HS-27A (cell line): ENCODE measurements at regions not wholly inside any gene's neighbourhood (a gene's known extent, or its start where the extent isn't known, plus 50 kb on each side); places are given as distances from the start of the nearest gene placed in this dataset.
"Not testable (repeated sequence)": the region's sequence is repeated elsewhere in the genome, so short reads cannot be mapped to it uniquely, and the experiment has no call there.

ENCODE experiments used
- DNase-seq: peaks from one replicate; pipeline ENCODE4 v3.0.0-alpha.2; 2012; ENCODE audit warnings: low read depth, missing footprints

DNA sequence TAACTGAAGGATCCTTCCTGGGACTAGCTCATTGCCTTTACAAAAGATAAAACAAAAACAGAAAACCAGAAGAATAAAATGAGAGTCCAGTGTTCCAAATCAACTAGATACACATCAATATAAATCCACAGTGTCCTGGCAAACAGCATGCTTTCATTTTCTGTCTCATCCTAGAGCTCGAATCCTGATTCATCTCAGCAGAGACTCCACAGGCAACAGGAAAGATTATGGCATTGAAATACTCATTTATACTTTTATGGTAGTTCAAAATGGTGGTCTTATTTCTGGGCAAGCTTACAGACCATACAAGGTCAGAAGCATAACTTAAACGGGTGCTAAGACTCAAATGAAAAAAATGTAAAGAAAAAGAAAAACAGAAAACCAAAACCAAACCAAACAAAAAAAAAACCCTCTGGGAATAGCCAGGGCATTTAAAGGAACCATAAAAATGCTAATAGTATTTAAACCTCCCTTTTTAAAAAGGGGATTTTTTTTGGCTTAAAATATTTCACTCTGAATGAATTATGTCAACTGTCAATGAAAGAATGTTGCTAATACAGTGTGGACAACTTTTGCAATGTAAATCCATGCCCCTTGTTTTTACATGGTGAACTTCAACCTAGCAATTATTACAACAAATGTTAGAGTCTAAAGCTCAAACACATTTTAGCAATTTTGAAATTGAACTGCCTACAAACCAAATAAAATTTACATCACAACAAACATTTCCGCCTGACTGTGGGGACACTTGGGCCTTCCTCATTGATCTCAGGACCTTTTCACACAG, 57.9 kb downstream of the GPR101 start:
- DNase-seq, result no peak

- no peak for DNase-seq
These were observed 65.8 kb downstream of the GPR101 start for GRCh38 chrX:136967966-136968365.

- no peak for DNase-seq
These were observed 69.8 kb downstream of the GPR101 start for GRCh38 chrX:136963973-136964372.

- DNase-seq, result no peak
These were observed 72.1 kb downstream of the GPR101 start for GRCh38 chrX:136961594-136962135.

GRCh38 chrX:136954930-136955329, 74.4 kb upstream of the RBMX start:
- DNase-seq, result peak; percentile 1

DNA sequence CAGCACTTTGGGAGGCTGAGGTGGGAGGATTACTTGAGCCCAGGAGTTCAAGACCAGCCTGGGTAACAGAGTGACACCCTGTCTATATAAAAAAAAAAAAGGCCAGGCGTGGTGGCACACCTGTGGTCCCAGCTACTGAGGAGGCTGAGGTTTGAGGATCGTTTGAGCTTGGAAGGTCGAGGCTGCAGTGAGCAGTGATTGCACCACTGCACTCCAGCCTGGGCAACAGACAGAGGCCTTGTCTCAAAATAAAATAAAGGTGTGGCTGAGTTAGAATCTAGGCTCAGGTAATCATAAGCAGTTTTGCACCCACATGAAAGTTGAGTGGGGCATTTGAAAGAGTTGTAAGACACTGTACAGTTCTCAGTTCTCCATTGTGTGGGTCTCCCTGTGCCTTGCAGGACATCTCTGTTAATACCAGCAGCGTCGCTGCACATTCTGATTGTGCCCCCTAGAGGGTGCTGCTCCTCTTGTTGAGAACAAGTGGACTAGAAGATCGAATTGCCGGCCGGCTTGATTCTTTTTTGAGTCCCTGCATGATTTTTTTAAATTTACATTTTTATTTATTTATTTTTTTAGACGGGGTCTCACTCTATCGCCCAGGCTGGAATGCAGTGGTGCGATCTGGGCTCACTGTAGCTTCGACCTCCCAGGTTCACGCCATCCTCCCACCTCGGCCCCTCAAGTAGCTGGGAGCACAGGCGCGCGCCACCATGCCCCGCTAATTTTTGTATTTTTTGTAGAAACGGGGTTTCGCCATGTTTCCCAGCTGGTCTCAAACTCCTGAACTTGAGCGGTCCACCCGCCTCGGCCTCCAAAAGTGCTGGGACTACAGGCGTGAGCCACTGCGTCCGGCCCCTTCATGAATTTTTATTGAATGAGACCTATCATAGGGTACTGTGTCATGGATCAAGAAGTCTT, 73.6 kb upstream of the RBMX start:
- peak; percentile 9 for DNase-seq

DNA sequence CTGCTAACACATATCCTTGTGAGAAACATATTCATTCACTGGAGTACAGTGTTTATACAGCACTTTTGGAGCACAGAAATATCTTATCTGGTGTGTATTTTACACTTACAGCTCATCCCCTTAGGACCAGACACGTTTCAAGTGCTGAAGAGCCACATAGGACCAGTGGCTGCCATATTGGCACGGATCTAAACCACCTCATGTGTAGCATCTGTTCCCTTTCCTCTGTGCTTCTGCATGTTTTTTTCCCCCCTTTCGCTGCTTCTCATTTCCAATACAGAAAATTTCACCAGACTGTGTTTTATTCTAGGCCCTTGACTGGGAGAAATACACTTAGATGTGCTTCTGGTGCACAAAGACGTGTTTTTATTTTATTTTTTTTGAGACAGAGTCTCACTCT, 69.7 kb upstream of the RBMX start:
- DNase-seq, result no peak

DNA sequence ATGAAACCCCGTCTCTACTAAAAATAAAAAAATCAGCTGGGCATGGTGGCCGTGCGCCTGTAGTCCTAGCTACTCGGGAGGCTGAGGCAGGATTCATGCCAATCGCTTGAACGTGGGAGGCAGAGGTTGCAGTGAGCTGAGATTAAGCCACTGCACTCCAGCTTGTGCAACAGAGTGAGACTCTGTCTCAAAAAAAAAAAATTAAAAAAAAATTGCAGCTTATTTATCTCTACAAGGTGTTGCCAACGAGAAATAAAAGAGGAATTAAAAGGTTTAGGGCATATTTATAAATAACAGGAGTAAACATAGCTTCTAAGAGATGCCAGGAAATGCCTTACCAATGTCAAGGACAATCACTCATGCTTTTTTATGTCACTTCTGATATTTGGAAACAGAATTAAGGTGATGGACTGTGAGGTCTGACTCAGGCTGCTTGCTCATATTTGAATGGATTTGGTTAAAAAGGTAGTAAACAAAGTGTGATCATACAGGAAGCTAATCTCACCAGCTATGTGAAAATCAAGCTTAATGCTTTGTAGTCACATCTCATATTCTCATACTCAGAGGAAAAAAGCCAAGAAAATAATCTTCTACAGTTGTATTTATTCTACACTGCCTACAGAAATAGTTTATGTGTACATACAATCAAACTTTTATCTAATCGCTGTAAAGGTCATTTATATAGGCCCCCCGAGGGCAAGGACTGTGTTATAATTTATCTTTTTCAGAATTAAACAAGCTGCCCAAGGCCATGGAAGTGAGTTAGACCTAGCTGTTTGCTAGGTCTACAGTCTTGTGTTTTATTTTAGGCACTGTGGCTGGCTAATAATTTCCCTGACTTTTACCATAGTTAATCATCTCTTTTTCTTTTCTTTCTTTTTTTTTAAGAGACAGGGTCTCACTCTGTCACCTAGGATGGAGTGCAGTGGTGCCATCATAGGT, 61.1 kb upstream of the RBMX start:
- no peak for DNase-seq

- DNase-seq, result no peak
These were observed 55.6 kb upstream of the RBMX start for GRCh38 chrX:136936183-136936549.

DNA sequence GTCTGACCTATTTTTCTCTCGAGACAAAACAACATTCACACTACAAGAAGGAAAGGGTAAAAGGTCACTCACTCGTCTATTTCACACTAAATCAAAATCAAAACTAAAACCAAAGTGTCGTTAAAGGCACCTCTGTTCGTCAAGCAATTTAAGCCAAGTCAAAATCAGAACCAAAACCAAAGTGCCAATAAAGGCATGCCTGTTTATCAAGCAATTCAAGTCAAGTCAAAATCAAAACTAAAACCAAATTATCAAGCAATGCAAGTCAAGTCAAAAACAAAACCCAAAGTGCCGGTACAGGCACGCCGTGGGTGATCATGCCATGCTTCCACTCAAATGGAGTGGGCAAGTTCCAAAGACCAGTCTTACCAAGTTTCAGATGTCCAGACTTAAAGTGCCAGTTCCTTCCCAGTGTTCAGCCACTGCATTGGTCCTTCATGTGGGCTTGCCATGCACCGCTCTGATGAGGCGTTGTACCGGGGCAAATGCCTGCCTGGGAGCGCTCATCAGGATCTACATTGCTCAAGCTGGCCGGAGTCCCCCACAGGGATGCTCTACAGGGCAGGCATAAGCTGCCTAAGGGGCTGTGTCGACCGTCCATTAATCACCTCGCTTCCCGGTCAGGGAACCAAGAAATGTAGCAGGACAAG, 55.1 kb upstream of the RBMX start:
- not testable (repeated sequence) for DNase-seq

- not testable (repeated sequence) for DNase-seq
These were observed 54.1 kb upstream of the RBMX start for GRCh38 chrX:136934652-136935051.

DNA sequence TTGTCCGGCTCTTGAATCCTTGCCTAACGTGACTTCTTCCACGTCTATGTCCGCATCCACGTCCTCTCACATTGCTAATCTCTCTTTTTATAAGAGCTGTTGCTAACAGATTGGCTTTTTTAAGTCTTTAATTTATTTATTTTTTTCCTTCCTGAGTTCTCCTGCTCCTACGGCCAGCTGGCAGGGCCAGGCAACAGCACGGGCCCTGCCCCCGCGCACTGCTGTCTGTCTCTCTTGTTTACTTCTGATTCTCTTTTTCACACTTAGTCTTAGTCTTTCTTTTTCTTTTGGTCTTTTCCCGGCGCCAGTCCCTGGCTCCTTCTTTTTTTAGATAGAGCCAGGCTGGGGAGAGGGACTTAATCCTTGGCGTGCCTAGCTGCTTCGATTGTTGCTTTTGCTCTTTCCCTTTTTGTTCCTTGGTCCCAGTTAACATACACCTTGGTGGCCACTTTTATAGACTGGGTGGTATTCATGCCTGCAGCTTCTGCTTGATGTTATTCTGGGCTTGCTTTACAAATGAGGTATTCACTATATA, 53.2 kb upstream of the RBMX start:
- DNase-seq, result no peak

- DNase-seq, result no peak
These were observed 51.1 kb upstream of the RBMX start for GRCh38 chrX:136931661-136932060.
